ENCODE measurements at regions not wholly inside any gene's neighbourhood (a gene's known extent, or its start where the extent isn't known, plus 50 kb on each side); places are given as distances from the start of the nearest gene placed in this dataset.

GRCh38 chr13:109439813-109440212 lies 346.6 kb downstream of the IRS2 start:
- DNase-seq (no peak), ATAC-seq (ENCODE audit: poor library complexity) (no peak)
- no peak overlapping the region for H3K4me3 Mint-ChIP-seq
- no peak overlapping the region for H3K27ac Mint-ChIP-seq
- CTCF ChIA-PET = no interaction called here
- no peak for TF ChIP-seq CTCF (IDR thresholded peaks at IDR 0.05)
- H3K9me3 Mint-ChIP-seq = peaks cover 8% of the 10 kb centered on the region
- peaks cover 9% of the 10 kb centered on the region for H3K27me3 Mint-ChIP-seq
- H3K36me3 Mint-ChIP-seq (ENCODE audit: low read depth) = no peaks in the 10 kb centered on the region
- Histone ChIP-seq H3K4me3 (ENCODE audit: low read length) (no peak overlapping the region), H3K4me1 (ENCODE audit: insufficient read depth, low read length) (no peaks in the 10 kb centered on the region), H3K36me3 (ENCODE audit: insufficient read depth, low read length) (no peaks in the 10 kb centered on the region), H3K27me3 (ENCODE audit: control insufficient read depth in 1 of 2, insufficient read depth in 2 of 2, low read length in 2 of 2) (peaks cover 0 to 3% of the 10 kb centered on the region in 2 experiments), H3K27ac (ENCODE audit: low read depth in 1 of 2, low read length in 2 of 2) (no peak overlapping the region), H3K9me3 (ENCODE audit: control insufficient read depth in 1 of 2, insufficient read depth in 1 of 2, low read length in 2 of 2) (peaks cover 0 to 3% of the 10 kb centered on the region in 2 experiments)
- intact Hi-C loops (cut with DNase I, micrococcal nuclease) = no loop called here
- no peaks in the 10 kb centered on the region for H3K4me1 Mint-ChIP-seq (ENCODE audit: low read depth)
- POLR2A ChIA-PET = no interaction called here

GRCh38 chr13:109436841-109437240 lies 349.5 kb downstream of the IRS2 start:
- ATAC-seq (ENCODE audit: poor library complexity) = no peak
- CTCF ChIA-PET = no interaction called here
- H3K27me3 Mint-ChIP-seq = peaks cover 10% of the 10 kb centered on the region

GRCh38 chr13:109436055-109436622 lies 350.2 kb downstream of the IRS2 start:
- POLR2A ChIA-PET = interaction anchor here (1.0 kb wide), 1 partner anchor 26 kb away, joined by 4 read pairs; no protein-coding TSS in a partner anchor
- DNase-seq (no peak), ATAC-seq (ENCODE audit: poor library complexity) (no peak)
- no peak overlapping the region for H3K27ac ChIP-seq (ENCODE audit: low read depth in 1 of 2, low read length in 2 of 2)
- H3K27me3 Mint-ChIP-seq = peaks cover 10% of the 10 kb centered on the region
- no peaks in the 10 kb centered on the region for H3K4me1 ChIP-seq (ENCODE audit: insufficient read depth, low read length)
- no peaks in the 10 kb centered on the region for H3K36me3 ChIP-seq (ENCODE audit: insufficient read depth, low read length)
- H3K9me3 ChIP-seq (ENCODE audit: control insufficient read depth in 1 of 2, insufficient read depth in 1 of 2, low read length in 2 of 2) = peaks cover 3 to 12% of the 10 kb centered on the region in 2 experiments
- H3K4me3 ChIP-seq (ENCODE audit: low read length) = no peak overlapping the region
- H3K4me1 Mint-ChIP-seq (ENCODE audit: low read depth) = no peaks in the 10 kb centered on the region
- intact Hi-C loops (cut with DNase I, micrococcal nuclease) = no loop called here
- H3K9me3 Mint-ChIP-seq = peaks cover 7% of the 10 kb centered on the region
- no peak overlapping the region for H3K27ac Mint-ChIP-seq
- CTCF ChIA-PET = no interaction called here
- H3K27me3 ChIP-seq (ENCODE audit: control insufficient read depth in 1 of 2, insufficient read depth in 2 of 2, low read length in 2 of 2) = peaks cover 0 to 3% of the 10 kb centered on the region in 2 experiments
- no peaks in the 10 kb centered on the region for H3K36me3 Mint-ChIP-seq (ENCODE audit: low read depth)
- no peak overlapping the region for H3K4me3 Mint-ChIP-seq
- TF ChIP-seq CTCF (IDR thresholded peaks at IDR 0.05) = no peak

More at GRCh38 chr13:109436841-109437240, 349.5 kb downstream of the IRS2 start:
- peaks cover 0 to 3% of the 10 kb centered on the region in 2 experiments for H3K27me3 ChIP-seq (ENCODE audit: control insufficient read depth in 1 of 2, insufficient read depth in 2 of 2, low read length in 2 of 2)
- H3K4me1 Mint-ChIP-seq (ENCODE audit: low read depth) = no peaks in the 10 kb centered on the region
- no peak overlapping the region for H3K4me3 Mint-ChIP-seq
- peaks cover 3 to 12% of the 10 kb centered on the region in 2 experiments for H3K9me3 ChIP-seq (ENCODE audit: control insufficient read depth in 1 of 2, insufficient read depth in 1 of 2, low read length in 2 of 2)
- H3K36me3 ChIP-seq (ENCODE audit: insufficient read depth, low read length) = no peaks in the 10 kb centered on the region
- no peak overlapping the region for H3K27ac ChIP-seq (ENCODE audit: low read depth in 1 of 2, low read length in 2 of 2)
- intact Hi-C loops (cut with DNase I, micrococcal nuclease) = no loop called here
- H3K36me3 Mint-ChIP-seq (ENCODE audit: low read depth) = no peaks in the 10 kb centered on the region
- H3K9me3 Mint-ChIP-seq = peaks cover 5% of the 10 kb centered on the region
- POLR2A ChIA-PET = interaction anchor here (1.0 kb wide), 1 partner anchor 25 kb away, joined by 4 read pairs; no protein-coding TSS in a partner anchor
- no peak for TF ChIP-seq CTCF (IDR thresholded peaks at IDR 0.05)
- no peak overlapping the region for H3K4me3 ChIP-seq (ENCODE audit: low read length)
- H3K4me1 ChIP-seq (ENCODE audit: insufficient read depth, low read length) = no peaks in the 10 kb centered on the region
- no peak overlapping the region for H3K27ac Mint-ChIP-seq
- DNase-seq = no peak

Measured in CD4-positive, alpha-beta T cell (primary cell).